Mesothelial cell of epicardium (in vitro differentiated cells): ENCODE measurements at regions not wholly inside any gene's neighbourhood (a gene's known extent, or its start where the extent isn't known, plus 50 kb on each side); places are given as distances from the start of the nearest gene placed in this dataset.

Source experiments
- DNase-seq, 2 experiments: peaks; one replicate each; pipeline ENCODE4 v3.0.0; 2021; ENCODE audit warnings: low spot score in 2 of 2; ENCODE audit not compliant: unreplicated experiment in 2 of 2
- H3K27ac Mint-ChIP-seq: 2 replicates; pipeline ENCODE4 v1.8.0; 2021; ENCODE audit warnings: mixed read lengths
- H3K27me3 Mint-ChIP-seq: 2 replicates; pipeline ENCODE4 v1.8.0; 2021; ENCODE audit warnings: low read depth, mixed read lengths
- H3K36me3 Mint-ChIP-seq: 2 replicates; pipeline ENCODE4 v1.8.0; 2021; ENCODE audit warnings: mixed read lengths
- H3K4me1 Mint-ChIP-seq: 2 replicates; pipeline ENCODE4 v1.8.0; 2021; ENCODE audit warnings: mixed read lengths
- H3K4me3 Mint-ChIP-seq: 2 replicates; pipeline ENCODE4 v1.8.0; 2021; ENCODE audit warnings: mild to moderate bottlenecking, moderate library complexity, mixed read lengths
- H3K9me3 Mint-ChIP-seq: 2 replicates; pipeline ENCODE4 v1.8.0; 2021; ENCODE audit warnings: mixed read lengths
- TF ChIP-seq, protein P1 (sequence below): fragments of 200-600 bp; sonication (generic); IDR thresholded peaks from one replicate; pipeline ENCODE4 v1.5.0; 2021; ENCODE audit warnings: antibody characterized with exemption; ENCODE audit not compliant: unreplicated experiment

DNA sequence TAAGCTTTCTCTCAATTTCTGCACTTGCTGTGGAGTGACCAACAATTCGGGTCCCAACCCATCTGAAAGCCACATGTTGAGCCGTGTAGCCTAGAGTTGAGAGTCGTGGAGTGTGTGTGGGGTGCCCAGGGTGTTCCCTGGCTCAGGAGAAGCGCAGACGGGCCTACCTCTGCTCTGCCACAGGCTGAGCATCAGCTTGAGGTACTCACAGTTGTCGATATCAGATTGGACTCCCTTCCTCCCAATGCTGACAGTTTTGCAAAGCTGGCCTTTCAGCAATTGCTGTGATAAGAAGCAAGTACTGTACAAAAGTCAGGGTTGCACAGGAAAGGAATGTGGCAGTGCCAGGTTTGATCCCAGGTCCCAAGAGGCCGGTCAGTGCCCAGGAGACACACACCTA lies 133.4 kb upstream of the SPACA7 start:
- peaks cover 4% of the 10 kb centered on the region for H3K9me3 Mint-ChIP-seq
- TF ChIP-seq, protein P1, sequence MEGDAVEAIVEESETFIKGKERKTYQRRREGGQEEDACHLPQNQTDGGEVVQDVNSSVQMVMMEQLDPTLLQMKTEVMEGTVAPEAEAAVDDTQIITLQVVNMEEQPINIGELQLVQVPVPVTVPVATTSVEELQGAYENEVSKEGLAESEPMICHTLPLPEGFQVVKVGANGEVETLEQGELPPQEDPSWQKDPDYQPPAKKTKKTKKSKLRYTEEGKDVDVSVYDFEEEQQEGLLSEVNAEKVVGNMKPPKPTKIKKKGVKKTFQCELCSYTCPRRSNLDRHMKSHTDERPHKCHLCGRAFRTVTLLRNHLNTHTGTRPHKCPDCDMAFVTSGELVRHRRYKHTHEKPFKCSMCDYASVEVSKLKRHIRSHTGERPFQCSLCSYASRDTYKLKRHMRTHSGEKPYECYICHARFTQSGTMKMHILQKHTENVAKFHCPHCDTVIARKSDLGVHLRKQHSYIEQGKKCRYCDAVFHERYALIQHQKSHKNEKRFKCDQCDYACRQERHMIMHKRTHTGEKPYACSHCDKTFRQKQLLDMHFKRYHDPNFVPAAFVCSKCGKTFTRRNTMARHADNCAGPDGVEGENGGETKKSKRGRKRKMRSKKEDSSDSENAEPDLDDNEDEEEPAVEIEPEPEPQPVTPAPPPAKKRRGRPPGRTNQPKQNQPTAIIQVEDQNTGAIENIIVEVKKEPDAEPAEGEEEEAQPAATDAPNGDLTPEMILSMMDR: no peak
- DNase-seq: no peak
- H3K27me3 Mint-ChIP-seq: peaks cover 50% of the 10 kb centered on the region
- H3K27ac Mint-ChIP-seq: no peak overlapping the region
- no peaks in the 10 kb centered on the region for H3K36me3 Mint-ChIP-seq
- no peak overlapping the region for H3K4me3 Mint-ChIP-seq
- H3K4me1 Mint-ChIP-seq: no peaks in the 10 kb centered on the region

DNA sequence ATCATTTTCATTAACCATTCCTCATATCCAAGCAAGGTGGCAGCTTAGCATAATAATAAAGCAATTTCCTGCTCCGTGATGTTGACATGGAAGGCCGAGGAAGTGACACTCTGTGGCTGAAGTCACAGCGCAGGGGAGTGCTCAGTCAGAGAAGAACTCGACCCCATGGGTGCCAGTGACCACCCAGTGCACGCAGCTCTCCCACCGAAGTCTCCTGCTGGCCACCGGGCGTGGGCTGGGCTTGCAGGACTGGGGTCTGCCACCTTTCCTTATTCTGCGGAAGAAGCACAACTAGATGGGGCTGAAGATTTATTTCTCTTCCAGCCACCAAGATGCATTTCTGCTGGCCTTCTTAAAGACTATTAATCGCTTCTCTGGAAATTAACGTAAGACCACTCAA lies 132.1 kb upstream of the SPACA7 start:
- no peak for DNase-seq
- Mint-ChIP-seq H3K4me3 (no peak overlapping the region), H3K27me3 (peaks cover 47% of the 10 kb centered on the region), H3K4me1 (no peaks in the 10 kb centered on the region), H3K36me3 (no peaks in the 10 kb centered on the region), H3K27ac (no peak overlapping the region), H3K9me3 (no peaks in the 10 kb centered on the region)
- TF ChIP-seq, protein P1: no peak

DNA sequence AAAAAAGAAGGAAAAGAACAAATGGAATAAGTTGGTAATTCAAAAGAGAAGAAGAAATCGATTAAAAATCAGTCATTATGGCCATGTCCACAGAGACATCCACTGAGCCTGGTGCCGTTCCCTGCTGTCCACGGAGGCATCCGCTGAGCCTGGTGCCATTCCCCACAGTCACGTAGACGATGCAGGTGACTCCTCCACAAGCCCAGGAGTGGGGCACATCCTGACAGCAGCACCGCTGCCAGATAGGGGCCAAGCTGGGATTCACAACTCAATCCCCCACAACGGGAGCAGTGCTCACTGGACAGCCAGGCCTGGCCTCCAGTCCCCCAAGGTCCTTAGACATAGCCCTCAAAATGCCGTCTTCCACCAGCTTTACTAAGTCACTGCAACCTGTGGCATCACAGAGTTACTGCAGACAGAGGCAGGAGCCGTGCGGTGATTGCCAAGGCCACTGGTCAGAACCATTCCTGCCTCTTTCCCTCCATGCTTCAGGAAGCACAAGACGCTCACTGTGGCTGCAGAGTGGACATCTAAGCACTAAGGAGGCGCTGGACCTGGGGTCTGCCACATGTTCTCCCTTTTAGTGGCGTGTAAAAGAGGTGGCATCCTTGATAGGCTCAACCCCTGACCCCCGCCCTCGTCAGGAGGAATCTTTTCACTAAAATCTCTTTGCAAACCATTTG lies 131.5 kb upstream of the SPACA7 start:
- TF ChIP-seq, protein P1: no peak
- H3K4me3 Mint-ChIP-seq: no peak overlapping the region
- no peaks in the 10 kb centered on the region for H3K4me1 Mint-ChIP-seq
- H3K36me3 Mint-ChIP-seq: no peaks in the 10 kb centered on the region
- no peak overlapping the region for H3K27ac Mint-ChIP-seq
- no peaks in the 10 kb centered on the region for H3K9me3 Mint-ChIP-seq
- H3K27me3 Mint-ChIP-seq: peaks cover 47% of the 10 kb centered on the region
- no peak for DNase-seq

DNA sequence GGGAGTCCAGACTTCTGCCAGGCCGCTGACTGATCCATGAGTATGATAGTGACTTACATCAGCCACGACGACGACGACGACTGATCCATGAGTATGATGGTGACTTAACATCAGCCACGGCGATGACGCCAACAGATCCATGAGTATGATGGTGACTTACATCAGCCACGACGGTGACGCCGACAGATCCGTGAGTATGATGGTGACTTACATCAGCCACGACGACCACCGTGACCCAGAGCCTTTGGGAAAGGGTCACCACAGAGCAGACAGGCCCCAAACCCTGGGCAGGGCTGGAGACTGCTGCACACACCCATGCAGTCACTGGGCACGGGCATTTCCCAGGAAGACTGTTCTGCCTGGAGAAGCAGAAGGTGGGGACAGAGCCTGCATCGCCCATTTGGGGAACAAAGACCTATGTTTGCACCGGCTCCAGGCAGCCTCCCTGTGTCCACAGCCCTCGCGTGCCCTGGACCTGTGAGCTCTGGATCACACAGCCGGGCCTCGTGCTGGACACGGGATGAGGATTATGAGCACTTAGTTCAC lies 130.9 kb upstream of the SPACA7 start:
- TF ChIP-seq, protein P1: no peak
- no peak overlapping the region for H3K4me3 Mint-ChIP-seq
- no peak overlapping the region for H3K27ac Mint-ChIP-seq
- H3K36me3 Mint-ChIP-seq: no peaks in the 10 kb centered on the region
- no peaks in the 10 kb centered on the region for H3K4me1 Mint-ChIP-seq
- no peak for DNase-seq
- peaks cover 50% of the 10 kb centered on the region for H3K27me3 Mint-ChIP-seq
- no peaks in the 10 kb centered on the region for H3K9me3 Mint-ChIP-seq

DNA sequence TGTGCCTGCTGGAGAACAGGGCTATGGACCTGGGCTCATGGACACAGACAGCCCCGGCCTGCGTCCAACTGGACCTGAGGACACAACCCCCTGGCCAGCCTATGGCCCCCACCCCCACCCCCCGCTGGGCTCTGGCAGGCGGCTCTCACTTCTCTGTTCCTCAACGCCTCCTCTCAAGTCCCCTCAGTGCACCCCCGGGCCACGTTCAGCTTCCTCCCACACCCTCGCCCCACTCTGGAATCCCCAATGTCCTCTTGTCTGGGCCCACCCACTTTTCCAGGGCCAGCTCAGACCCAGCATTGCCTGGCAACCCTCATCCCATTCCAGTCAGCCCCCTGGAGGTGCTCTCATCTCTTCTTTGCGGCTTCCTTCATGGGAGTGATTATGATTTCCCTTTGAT lies 130.2 kb upstream of the SPACA7 start:
- Mint-ChIP-seq H3K4me1 (no peaks in the 10 kb centered on the region), H3K9me3 (no peaks in the 10 kb centered on the region), H3K27ac (no peak overlapping the region), H3K4me3 (no peak overlapping the region), H3K27me3 (peaks cover 53% of the 10 kb centered on the region), H3K36me3 (no peaks in the 10 kb centered on the region)
- no peak for DNase-seq
- TF ChIP-seq, protein P1: no peak
